ENCODE measurements at regions not wholly inside any gene's neighbourhood (a gene's known extent, or its start where the extent isn't known, plus 50 kb on each side); places are given as distances from the start of the nearest gene placed in this dataset.
"Not testable (repeated sequence)": the region's sequence is repeated elsewhere in the genome, so short reads cannot be mapped to it uniquely, and the experiment has no call there.

GRCh38 chr3:48068320-48068719, 52.1 kb upstream of the MAP4 start:
- 94% methylated on average over 10 of the region's 10 CpGs; no CpG with 5 or more reads in 1 of the 2 experiments for WGBS, 2 experiments (ENCODE audit: extremely low coverage in 1 of 2, insufficient coverage in 1 of 2, insufficient read length in 1 of 2, insufficient replicate concordance in 2 of 2, low coverage in 1 of 2, low lambda C conversion rate in 2 of 2, missing lambda C conversion rate in 1 of 2)
- POLR2A ChIA-PET (ENCODE audit: partially characterized antibody) = interaction anchor here (0.6 to 1.3 kb wide), 4 partner anchors 11 to 212 kb away, joined by 3 read pairs; no protein-coding TSS in a partner anchor
- H3K9me3 ChIP-seq (ENCODE audit: insufficient read depth in 2 of 2, low read depth in 1 of 2, low read length in 1 of 2) = not testable (repeated sequence)

More at GRCh38 chr3:48068320-48068719, 52.1 kb upstream of the MAP4 start:
- H4K5ac ChIP-seq (ENCODE audit: insufficient read length, low read depth, low read length); H3K23me2 ChIP-seq (ENCODE audit: low read depth, low read length); FAIRE-seq; H3K27ac ChIP-seq (ENCODE audit: low read depth, low read length); H3K79me1 ChIP-seq (ENCODE audit: low read depth, low read length); H2BK12ac ChIP-seq (ENCODE audit: low read depth, low read length); H3K4me3 ChIP-seq (ENCODE audit: extremely low read depth in 1 of 4, insufficient read depth in 2 of 4, low read depth in 3 of 4, low read length in 4 of 4); H2BK5ac ChIP-seq (ENCODE audit: low read depth, low read length); H2BK120ac ChIP-seq (replicated peaks; ENCODE audit: low read depth, low read length); H3K9ac ChIP-seq (replicated peaks in 1 of 4; ENCODE audit: extremely low read depth in 1 of 4, low read depth in 3 of 4, low read length in 3 of 4); H2BK20ac ChIP-seq (ENCODE audit: low read length); H2AK5ac ChIP-seq (ENCODE audit: low read depth, low read length); H2BK15ac ChIP-seq (ENCODE audit: low read length); DNase-seq (ENCODE audit: low read depth in 1 of 2, low spot score in 2 of 2); H3K27me3 ChIP-seq (replicated peaks in 1 of 4; ENCODE audit: control insufficient read depth in 3 of 4, extremely low read depth in 1 of 4, insufficient read depth in 3 of 4, low read length in 3 of 4); H3K56ac ChIP-seq (replicated peaks; ENCODE audit: insufficient read length, low read depth, low read length); H3K4me1 ChIP-seq (replicated peaks in 1 of 4; ENCODE audit: control insufficient read depth in 3 of 4, insufficient read depth in 4 of 4, low read length in 3 of 4); H3K18ac ChIP-seq (ENCODE audit: extremely low read depth, low read length); H3K23ac ChIP-seq (ENCODE audit: insufficient read length); H3K36me3 ChIP-seq (ENCODE audit: control insufficient read depth in 2 of 4, insufficient read depth in 4 of 4, low read length in 3 of 4); H3K4ac ChIP-seq (replicated peaks; ENCODE audit: insufficient read length, low read depth, low read length); H4K91ac ChIP-seq (replicated peaks; ENCODE audit: insufficient read length, low read length); H3K4me2 ChIP-seq (ENCODE audit: insufficient read depth in 1 of 2, low read depth in 2 of 2, low read length in 2 of 2); H4K8ac ChIP-seq (ENCODE audit: extremely low read depth, insufficient read depth, low read length); H3K14ac ChIP-seq (ENCODE audit: insufficient read length); H2AFZ ChIP-seq (ENCODE audit: low read length): not testable (repeated sequence)
- peaks cover 0 to 89% of the 10 kb centered on the region in 2 experiments; a peak in 2 of 4 replicates for H3K79me2 ChIP-seq (ENCODE audit: control insufficient read depth in 1 of 2, insufficient read depth in 2 of 2, low read length in 2 of 2)
- CTCF ChIA-PET (ENCODE audit: partially characterized antibody) = interaction anchor here (1.0 to 1.8 kb wide), 3 partner anchors 83 to 231 kb away, joined by 3 to 4 read pairs (median 3); no protein-coding TSS in a partner anchor
- H4K20me1 ChIP-seq (replicated peaks in 1 of 2; ENCODE audit: control insufficient read depth in 1 of 2, insufficient read depth in 2 of 2, low read length in 2 of 2) = peaks cover 3 to 11% of the 10 kb centered on the region in 2 experiments
